Calu3 (cell line): ENCODE measurements at regions not wholly inside any gene's neighbourhood (a gene's known extent, or its start where the extent isn't known, plus 50 kb on each side); places are given as distances from the start of the nearest gene placed in this dataset.

ENCODE experiments used
- BruUV-seq: library from RNA; stranded (reverse); fragments of 400-500 nt; replicated peaks from 2 replicates; lab custom pipeline; 2021; lab: Mats Ljungman, UMichigan
- CTCF ChIA-PET: fragments of 300-600 bp; sonication (Branson Sonifier 250); formaldehyde crosslinking; loops from one replicate; lab custom pipeline; 2022; ENCODE audit warnings: antibody characterized with exemption; lab: Charles Lee
- DNase-seq: peaks from one replicate; pipeline ENCODE4 v3.0.0; 2022
- H3K27ac Mint-ChIP-seq: one replicate; pipeline ENCODE4 v1.8.0; 2022; ENCODE audit warnings: mixed read lengths; ENCODE audit not compliant: unreplicated experiment
- H3K27me3 Mint-ChIP-seq: one replicate; pipeline ENCODE4 v1.8.0; 2022; ENCODE audit warnings: mixed read lengths; ENCODE audit not compliant: unreplicated experiment
- H3K36me3 Mint-ChIP-seq: one replicate; pipeline ENCODE4 v1.8.0; 2022; ENCODE audit warnings: mild to moderate bottlenecking, moderate library complexity, mixed read lengths; ENCODE audit not compliant: insufficient read depth, unreplicated experiment
- H3K4me1 Mint-ChIP-seq: one replicate; pipeline ENCODE4 v1.8.0; 2022; ENCODE audit warnings: mild to moderate bottlenecking, low read depth, mixed read lengths; ENCODE audit not compliant: unreplicated experiment
- H3K4me3 Mint-ChIP-seq: one replicate; pipeline ENCODE4 v1.8.0; 2022; ENCODE audit warnings: mild to moderate bottlenecking, low read depth, moderate library complexity, mixed read lengths; ENCODE audit not compliant: unreplicated experiment
- H3K9me3 Mint-ChIP-seq: one replicate; pipeline ENCODE4 v1.8.0; 2022; ENCODE audit warnings: low read depth, mixed read lengths; ENCODE audit not compliant: unreplicated experiment
- CTCF ChIP-seq: fragments of 200-600 bp; IDR thresholded peaks from one replicate; pipeline ENCODE4 v1.8.0; 2022; ENCODE audit warnings: antibody characterized with exemption; ENCODE audit not compliant: unreplicated experiment
- intact Hi-C: fragments of 100-400 bp; cut with micrococcal nuclease; formaldehyde crosslinking; loops from one replicate; pipeline ENCODE4 v1.10.0; 2022; ENCODE audit not compliant: unreplicated experiment

GRCh38 chr10:108789919-108790318 is 1133.4 kb downstream of the XPNPEP1 start:
- no TSS peak for BruUV-seq
- H3K4me1 Mint-ChIP-seq = no peaks in the 10 kb centered on the region
- intact Hi-C loops = no loop called here
- no peaks in the 10 kb centered on the region for H3K27me3 Mint-ChIP-seq
- CTCF ChIA-PET = no interaction called here
- no peaks in the 10 kb centered on the region for H3K36me3 Mint-ChIP-seq
- H3K4me3 Mint-ChIP-seq = no peak overlapping the region
- H3K9me3 Mint-ChIP-seq = peaks cover 16% of the 10 kb centered on the region
- no peak for DNase-seq
- no peak for TF ChIP-seq CTCF
- no peak overlapping the region for H3K27ac Mint-ChIP-seq

- no peak for TF ChIP-seq CTCF
- no peaks in the 10 kb centered on the region for H3K36me3 Mint-ChIP-seq
- H3K4me1 Mint-ChIP-seq = no peaks in the 10 kb centered on the region
- peaks cover 16% of the 10 kb centered on the region for H3K9me3 Mint-ChIP-seq
- H3K4me3 Mint-ChIP-seq = no peak overlapping the region
- no peaks in the 10 kb centered on the region for H3K27me3 Mint-ChIP-seq
- CTCF ChIA-PET = no interaction called here
- no peak overlapping the region for H3K27ac Mint-ChIP-seq
- no peak for DNase-seq
- intact Hi-C loops = no loop called here
- BruUV-seq = no TSS peak
Measured at GRCh38 chr10:108789336-108789735, 1134.0 kb downstream of the XPNPEP1 start.

- Mint-ChIP-seq H3K36me3 (no peaks in the 10 kb centered on the region), H3K27me3 (no peaks in the 10 kb centered on the region), H3K4me1 (no peaks in the 10 kb centered on the region), H3K27ac (no peak overlapping the region), H3K4me3 (no peak overlapping the region), H3K9me3 (peaks cover 16% of the 10 kb centered on the region)
- intact Hi-C loops = no loop called here
- no TSS peak for BruUV-seq
- no peak for TF ChIP-seq CTCF
- CTCF ChIA-PET = no interaction called here
- DNase-seq = no peak
Measured at GRCh38 chr10:108788891-108789290, 1134.4 kb downstream of the XPNPEP1 start.

GRCh38 chr10:108787932-108788331 is 1135.4 kb downstream of the XPNPEP1 start:
- Mint-ChIP-seq H3K4me3 (no peak overlapping the region), H3K9me3 (peaks cover 16% of the 10 kb centered on the region)
- no peak for TF ChIP-seq CTCF

GRCh38 chr10:108785011-108785410 is 1138.3 kb downstream of the XPNPEP1 start:
- no peak for TF ChIP-seq CTCF
- intact Hi-C loops = no loop called here
- no peak for DNase-seq
- CTCF ChIA-PET = no interaction called here
- Mint-ChIP-seq H3K36me3 (no peaks in the 10 kb centered on the region), H3K4me3 (no peak overlapping the region), H3K4me1 (no peaks in the 10 kb centered on the region), H3K27me3 (no peaks in the 10 kb centered on the region), H3K9me3 (peaks cover 15% of the 10 kb centered on the region), H3K27ac (no peak overlapping the region)
- BruUV-seq = no TSS peak

More at GRCh38 chr10:108787932-108788331, 1135.4 kb downstream of the XPNPEP1 start:
- Mint-ChIP-seq H3K27ac (no peak overlapping the region), H3K27me3 (no peaks in the 10 kb centered on the region), H3K36me3 (no peaks in the 10 kb centered on the region), H3K4me1 (no peaks in the 10 kb centered on the region)
- no peak for DNase-seq
- CTCF ChIA-PET = no interaction called here
- intact Hi-C loops = no loop called here
- no TSS peak for BruUV-seq
